Immature natural killer cell (primary cell): ENCODE measurements at regions not wholly inside any gene's neighbourhood (a gene's known extent, or its start where the extent isn't known, plus 50 kb on each side); places are given as distances from the start of the nearest gene placed in this dataset.

Experiments used
- DNase-seq, 3 donors: peaks; one replicate each; pipeline ENCODE4 v3.0.0; 2022; ENCODE audit warnings: mixed read lengths in 1 of 3
- H3K27ac Mint-ChIP-seq, 6 donors: one replicate each; pipeline ENCODE4 v1.8.0; 2020; ENCODE audit warnings: mixed read lengths in 6 of 6, mild to moderate bottlenecking in 5 of 6, inconsistent platforms in 4 of 6, moderate library complexity in 3 of 6
- H3K27me3 Mint-ChIP-seq, 3 donors: one replicate each; pipeline ENCODE4 v1.8.0; 2020 to 2021; ENCODE audit warnings: low read depth in 3 of 3, mild to moderate bottlenecking in 3 of 3, mixed read lengths in 3 of 3, moderate library complexity in 3 of 3, inconsistent platforms in 1 of 3
- H3K36me3 Mint-ChIP-seq, 3 donors: one replicate each; pipeline ENCODE4 v1.8.0; 2020; ENCODE audit warnings: mixed read lengths in 3 of 3, inconsistent platforms in 2 of 3, mild to moderate bottlenecking in 2 of 3
- H3K4me1 Mint-ChIP-seq, 2 donors: one replicate each; pipeline ENCODE4 v1.8.0; 2020; ENCODE audit warnings: inconsistent platforms in 2 of 2, mild to moderate bottlenecking in 2 of 2, mixed read lengths in 2 of 2, moderate library complexity in 1 of 2
- H3K4me3 Mint-ChIP-seq, 5 donors: one replicate each; pipeline ENCODE4 v1.8.0; 2020; ENCODE audit warnings: mild to moderate bottlenecking in 5 of 5, mixed read lengths in 5 of 5, inconsistent platforms in 3 of 5, moderate library complexity in 3 of 5
- H3K9me3 Mint-ChIP-seq, 6 donors: one replicate each; pipeline ENCODE4 v1.8.0; 2020; ENCODE audit warnings: mild to moderate bottlenecking in 6 of 6, mixed read lengths in 6 of 6, inconsistent platforms in 4 of 6, moderate library complexity in 3 of 6

GRCh38 chr3:132255041-132255745 is 62.0 kb upstream of the ACP3 start:
- Mint-ChIP-seq H3K9me3 (no peaks in the 10 kb centered on the region), H3K36me3 (no peaks in the 10 kb centered on the region), H3K4me1 (no peaks in the 10 kb centered on the region), H3K27ac (no peak overlapping the region), H3K4me3 (no peak overlapping the region), H3K27me3 (peaks cover 0 to 5% (median 4%) of the 10 kb centered on the region in 3 donors)
- DNase-seq = no peak

- H3K9me3 Mint-ChIP-seq = peaks cover 0 to 2% (median 0%) of the 10 kb centered on the region in 6 donors
- H3K27me3 Mint-ChIP-seq = peaks cover 0 to 4% (median 3%) of the 10 kb centered on the region in 3 donors
- H3K27ac Mint-ChIP-seq = no peak overlapping the region
- no peaks in the 10 kb centered on the region for H3K4me1 Mint-ChIP-seq
- H3K4me3 Mint-ChIP-seq = no peak overlapping the region
- H3K36me3 Mint-ChIP-seq = no peaks in the 10 kb centered on the region
- no peak for DNase-seq
These were observed 60.2 kb upstream of the ACP3 start for GRCh38 chr3:132256989-132257388.

GRCh38 chr3:132261506-132261905 is 55.7 kb upstream of the ACP3 start:
- no peaks in the 10 kb centered on the region for H3K36me3 Mint-ChIP-seq
- no peak overlapping the region for H3K27ac Mint-ChIP-seq
- H3K27me3 Mint-ChIP-seq = peaks cover 1 to 4% (median 2%) of the 10 kb centered on the region in 3 donors
- H3K4me3 Mint-ChIP-seq = no peak overlapping the region
- no peaks in the 10 kb centered on the region for H3K4me1 Mint-ChIP-seq
- H3K9me3 Mint-ChIP-seq = peaks cover 0 to 3% (median 0%) of the 10 kb centered on the region in 6 donors
- no peak for DNase-seq

GRCh38 chr3:132262305-132262704 is 54.9 kb upstream of the ACP3 start:
- H3K9me3 Mint-ChIP-seq = peaks cover 0 to 3% (median 0%) of the 10 kb centered on the region in 6 donors
- peaks cover 1 to 2% (median 2%) of the 10 kb centered on the region in 3 donors for H3K27me3 Mint-ChIP-seq
- no peaks in the 10 kb centered on the region for H3K4me1 Mint-ChIP-seq
- no peak for DNase-seq
- no peak overlapping the region for H3K27ac Mint-ChIP-seq
- no peaks in the 10 kb centered on the region for H3K36me3 Mint-ChIP-seq
- H3K4me3 Mint-ChIP-seq = no peak overlapping the region

GRCh38 chr3:132262956-132263355 is 54.3 kb upstream of the ACP3 start:
- no peak for DNase-seq
- Mint-ChIP-seq H3K36me3 (no peaks in the 10 kb centered on the region), H3K27ac (no peak overlapping the region), H3K4me1 (no peaks in the 10 kb centered on the region), H3K9me3 (peaks cover 0 to 3% (median 0%) of the 10 kb centered on the region in 6 donors), H3K4me3 (no peak overlapping the region), H3K27me3 (peaks cover 1 to 2% (median 2%) of the 10 kb centered on the region in 3 donors)

- Mint-ChIP-seq H3K9me3 (peaks cover 0 to 3% (median 0%) of the 10 kb centered on the region in 6 donors), H3K36me3 (no peaks in the 10 kb centered on the region), H3K27ac (no peak overlapping the region), H3K4me1 (no peaks in the 10 kb centered on the region), H3K27me3 (peaks cover 0 to 4% (median 1%) of the 10 kb centered on the region in 3 donors), H3K4me3 (no peak overlapping the region)
- DNase-seq = no peak
These were observed 52.2 kb upstream of the ACP3 start for GRCh38 chr3:132265028-132265427.

GRCh38 chr3:132265488-132265887 is 51.7 kb upstream of the ACP3 start:
- Mint-ChIP-seq H3K4me1 (no peaks in the 10 kb centered on the region), H3K36me3 (no peaks in the 10 kb centered on the region), H3K27ac (no peak overlapping the region), H3K27me3 (peaks cover 0 to 4% (median 1%) of the 10 kb centered on the region in 3 donors), H3K4me3 (no peak overlapping the region), H3K9me3 (peaks cover 0 to 3% (median 0%) of the 10 kb centered on the region in 6 donors)
- no peak for DNase-seq

- DNase-seq = no peak
- no peak overlapping the region for H3K4me3 Mint-ChIP-seq
- no peaks in the 10 kb centered on the region for H3K4me1 Mint-ChIP-seq
- H3K9me3 Mint-ChIP-seq = peaks cover 0 to 3% (median 0%) of the 10 kb centered on the region in 6 donors
- H3K27ac Mint-ChIP-seq = no peak overlapping the region
- H3K36me3 Mint-ChIP-seq = no peaks in the 10 kb centered on the region
- H3K27me3 Mint-ChIP-seq = peaks cover 0 to 4% (median 3%) of the 10 kb centered on the region in 3 donors
These were observed 49.7 kb upstream of the ACP3 start for GRCh38 chr3:132267391-132267993.
